GM18870 (cell line): ENCODE measurements at regions not wholly inside any gene's neighbourhood (a gene's known extent, or its start where the extent isn't known, plus 50 kb on each side); places are given as distances from the start of the nearest gene placed in this dataset.

Source experiments
- ATAC-seq: cut with Tn5 transposase; IDR thresholded peaks from one replicate; pipeline ENCODE4 v1.9.1; 2021; ENCODE audit warnings: moderate library complexity; ENCODE audit not compliant: unreplicated experiment

DNA sequence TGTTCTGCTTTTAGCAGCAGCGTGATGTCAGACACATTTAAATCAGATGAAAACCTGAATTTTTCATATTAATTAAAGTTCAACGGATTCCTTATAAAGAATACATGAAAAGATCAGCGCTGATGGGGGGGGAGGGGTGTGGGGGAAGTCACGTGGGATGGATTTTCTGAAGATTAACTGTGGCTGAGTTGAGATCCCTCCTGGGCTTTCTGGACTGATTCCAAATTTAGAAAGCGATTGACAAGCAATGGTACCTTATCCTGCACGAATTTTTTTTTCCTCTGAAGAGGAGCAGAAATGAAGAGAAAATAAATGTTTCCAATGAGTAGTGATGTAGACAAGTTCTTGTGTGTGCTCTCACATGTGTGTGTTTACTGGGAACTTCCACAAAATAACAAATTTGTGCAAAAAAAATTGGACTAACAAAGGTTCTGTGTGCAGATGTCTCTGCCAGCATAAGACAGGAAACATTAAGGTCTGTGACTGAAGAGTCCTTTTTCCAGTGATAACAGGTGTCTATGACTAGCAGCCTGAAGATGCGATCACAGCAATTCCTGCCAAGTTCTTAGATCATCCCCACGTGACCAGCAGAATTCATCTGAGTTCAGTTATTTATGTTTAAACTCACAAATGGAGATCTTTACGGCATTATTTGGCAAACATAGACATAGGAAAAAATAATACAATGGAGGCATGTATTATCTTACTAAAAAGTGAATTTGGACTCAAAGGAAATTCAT lies 585.2 kb upstream of the CELF2 start:
- no peak for ATAC-seq

DNA sequence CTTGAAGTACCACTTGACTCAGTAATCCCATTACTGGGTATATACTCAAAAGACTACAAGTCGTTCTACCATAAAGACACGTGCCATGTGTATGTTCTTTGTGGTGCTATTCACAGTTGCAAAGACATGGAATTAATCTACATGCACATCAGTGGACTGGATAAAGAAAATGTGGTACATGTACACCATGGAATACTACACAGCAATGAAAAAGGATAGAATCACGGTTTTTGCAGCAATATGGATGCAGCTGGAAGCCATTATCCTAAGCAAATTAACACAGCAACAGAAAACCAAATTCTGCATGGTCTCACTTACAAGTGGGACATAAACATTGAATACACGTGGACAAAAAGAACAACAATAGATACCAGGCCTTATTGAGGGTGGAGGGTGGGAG lies 583.4 kb upstream of the CELF2 start:
- ATAC-seq, result no peak

DNA sequence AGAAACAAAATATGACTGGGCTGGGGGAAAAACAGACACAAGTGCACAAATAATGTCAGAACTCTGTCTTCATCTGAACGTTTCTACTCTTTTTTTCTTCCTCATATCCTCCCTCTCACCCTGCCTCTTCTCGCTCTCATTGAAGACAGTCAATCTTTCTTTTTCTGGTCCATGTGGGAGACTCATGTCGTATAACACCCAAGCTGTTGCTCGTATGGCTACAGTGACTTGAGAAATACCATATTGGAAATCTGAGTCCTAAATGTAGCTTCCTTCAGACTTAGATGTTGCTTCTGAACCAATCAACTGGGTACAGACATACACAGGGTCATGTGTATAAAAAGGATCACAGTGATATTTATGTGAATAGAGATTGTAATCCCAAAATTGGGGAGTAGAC lies 579.8 kb upstream of the CELF2 start:
- ATAC-seq, result no peak

DNA sequence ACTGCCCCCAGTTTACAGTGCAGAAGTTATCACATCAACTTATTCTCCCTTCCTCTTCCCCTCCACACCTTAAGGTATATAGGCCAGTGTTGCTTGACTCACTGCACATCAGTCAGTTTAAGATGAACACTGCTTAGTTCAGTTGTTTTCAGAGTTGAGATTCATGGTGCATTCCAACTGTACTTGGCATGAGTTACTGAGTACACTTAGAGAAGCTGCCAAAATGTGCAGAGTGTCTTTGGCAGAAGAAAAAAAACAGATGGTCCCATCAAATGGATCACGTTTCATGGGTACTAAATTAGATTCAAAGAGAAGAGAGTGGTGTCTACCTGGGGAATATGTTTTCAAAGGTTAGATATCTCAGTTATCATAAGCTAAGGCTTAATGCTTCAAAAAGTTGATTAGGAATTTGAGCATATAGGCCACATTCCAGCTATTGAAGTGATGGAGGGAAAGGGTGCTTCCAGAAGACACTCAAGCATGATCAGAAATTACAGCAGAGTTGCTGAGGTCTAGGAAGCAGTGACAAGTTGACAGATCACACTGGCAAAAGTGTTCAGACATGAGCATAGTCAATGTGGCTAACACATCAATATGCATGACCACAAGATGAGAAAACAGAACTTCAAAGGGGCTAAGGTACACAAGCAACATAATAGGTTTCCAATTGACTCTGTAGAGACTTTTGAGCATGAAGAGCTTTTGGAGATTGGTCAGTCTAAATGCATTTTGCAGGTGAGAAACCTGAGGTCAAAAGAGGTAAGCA lies 579.2 kb upstream of the CELF2 start:
- no peak for ATAC-seq

DNA sequence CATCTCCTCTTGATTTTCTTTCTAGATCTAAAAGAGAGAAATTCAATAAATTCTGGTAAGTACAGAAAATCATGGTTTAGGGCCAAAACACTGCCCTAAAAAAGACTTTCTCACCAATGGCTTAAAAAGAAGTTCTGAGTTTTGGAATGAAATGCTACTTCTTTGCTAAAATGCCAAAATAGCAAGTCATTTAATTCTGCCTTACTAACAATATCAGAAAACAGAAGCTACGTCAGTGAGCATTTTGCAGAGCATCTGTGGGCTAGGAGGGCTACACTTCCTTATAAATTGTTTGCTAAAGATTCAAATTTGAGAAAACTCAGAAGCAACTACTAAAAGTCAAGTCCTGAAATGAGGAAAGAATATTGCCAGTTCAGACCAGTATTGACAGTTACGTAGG lies 560.8 kb upstream of the CELF2 start:
- no peak for ATAC-seq

DNA sequence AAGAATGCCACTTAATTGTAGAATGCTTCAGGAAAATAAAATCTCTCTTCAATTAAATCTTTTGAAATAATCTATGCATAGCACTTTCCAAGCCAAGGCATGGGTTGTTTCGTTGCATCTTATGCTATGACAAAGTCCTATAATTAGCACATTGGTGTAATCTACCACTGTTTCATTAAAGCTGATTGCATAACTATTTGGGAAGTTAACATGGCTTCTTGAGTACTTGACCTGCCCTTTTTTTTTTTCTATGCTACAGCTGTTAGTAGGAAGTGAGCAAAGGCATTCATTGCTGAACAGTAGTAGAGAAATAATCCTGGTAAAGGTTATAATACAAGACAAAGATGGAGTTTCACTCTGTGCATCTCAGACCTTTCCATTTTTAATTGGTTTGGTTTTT lies 557.2 kb upstream of the CELF2 start:
- no peak for ATAC-seq

DNA sequence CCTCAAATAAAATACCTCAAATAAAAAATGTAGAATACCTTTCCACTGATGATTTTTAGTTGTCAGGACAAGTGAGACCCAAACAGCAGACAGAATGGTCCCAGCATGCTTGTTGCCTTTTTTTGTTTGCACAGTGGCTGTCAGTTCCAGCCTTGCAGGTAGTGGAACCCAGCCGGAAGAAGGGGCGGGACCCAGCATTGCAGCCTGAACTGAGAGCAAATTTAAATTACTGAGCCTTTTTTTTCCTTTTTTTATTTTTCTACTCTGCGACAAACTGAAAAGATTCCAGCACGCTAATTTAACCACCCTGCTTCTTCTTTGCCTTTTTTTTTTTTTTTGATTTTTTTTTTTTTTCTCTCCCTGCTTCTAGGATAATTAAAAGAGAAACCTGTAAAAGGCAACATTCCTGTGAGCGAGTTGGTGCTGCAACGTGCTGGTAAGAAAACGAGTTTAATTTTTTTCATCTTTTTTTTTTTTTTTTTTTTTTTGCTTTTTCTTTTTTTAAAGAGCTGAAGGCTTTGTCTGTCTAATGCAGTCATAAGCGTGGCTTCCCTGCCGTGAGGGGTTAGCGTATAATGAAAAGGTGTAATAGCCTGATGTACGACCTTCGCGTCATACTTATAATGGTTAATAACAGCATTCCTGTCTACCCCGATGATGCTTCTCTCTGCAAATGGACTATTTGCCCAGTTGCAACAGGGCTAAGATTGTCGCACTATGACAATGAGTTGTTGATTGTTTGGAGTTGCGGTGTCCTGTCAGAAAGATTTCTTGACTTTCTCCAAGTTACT lies 555.3 kb upstream of the CELF2 start:
- no peak for ATAC-seq

DNA sequence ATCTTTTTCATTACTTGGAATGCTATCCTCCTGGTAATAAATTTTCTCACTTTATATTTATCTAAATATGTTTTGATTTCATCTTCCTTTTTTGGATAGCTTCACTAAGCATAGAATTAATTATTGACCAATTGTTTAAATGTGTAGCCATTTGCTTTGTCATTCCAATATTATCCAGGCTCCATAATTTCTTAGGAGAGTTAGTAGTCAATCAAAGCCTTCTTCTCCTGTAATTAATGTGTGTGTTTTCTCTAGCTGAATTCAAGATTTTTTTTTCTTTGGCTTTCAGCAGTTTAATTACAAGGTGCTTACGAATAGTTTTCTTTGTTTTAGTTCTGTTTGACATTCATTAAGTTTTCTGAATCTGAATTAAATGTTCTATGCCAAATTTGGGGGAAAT lies 545.9 kb upstream of the CELF2 start:
- no peak for ATAC-seq

DNA sequence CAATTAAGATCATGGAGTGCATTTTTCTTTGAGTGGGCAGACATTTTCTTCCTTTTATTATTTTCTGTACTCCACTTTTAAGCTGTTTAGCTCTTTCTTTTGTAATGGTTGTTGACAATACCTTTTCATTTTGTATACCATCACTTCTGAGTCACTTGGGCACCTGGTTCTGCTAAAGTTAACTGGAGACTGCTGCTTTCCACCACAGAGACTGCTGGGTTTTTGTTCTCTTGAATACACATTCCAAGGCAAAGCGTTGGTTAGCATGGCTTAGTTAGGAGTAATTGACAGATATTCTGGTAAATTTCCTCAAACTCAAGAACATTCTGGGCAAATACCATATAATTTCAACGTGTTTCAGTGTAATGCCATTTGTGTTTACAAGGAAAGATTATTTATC lies 541.9 kb upstream of the CELF2 start:
- ATAC-seq, result no peak

DNA sequence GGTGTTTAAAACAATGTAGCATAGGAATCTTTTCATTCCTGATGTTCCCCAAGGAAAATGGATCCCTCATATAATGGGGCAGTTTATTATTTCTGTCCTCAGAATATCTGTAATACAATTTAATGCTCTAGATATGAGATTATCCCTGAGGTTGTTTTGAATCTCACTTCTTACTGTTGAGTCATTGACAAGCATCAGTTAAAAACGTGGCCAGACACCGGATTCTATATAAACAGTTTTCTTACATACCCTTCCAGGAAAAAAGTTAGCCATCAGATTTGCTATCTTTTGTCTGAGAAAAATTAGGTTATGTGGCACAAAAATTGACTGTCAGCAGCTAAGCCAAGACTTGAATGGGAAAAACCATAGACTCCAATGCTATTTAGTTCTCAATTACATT lies 539.8 kb upstream of the CELF2 start:
- ATAC-seq, result no peak

GRCh38 chr10:10479465-10479864 lies 538.2 kb upstream of the CELF2 start:
- no peak for ATAC-seq

DNA sequence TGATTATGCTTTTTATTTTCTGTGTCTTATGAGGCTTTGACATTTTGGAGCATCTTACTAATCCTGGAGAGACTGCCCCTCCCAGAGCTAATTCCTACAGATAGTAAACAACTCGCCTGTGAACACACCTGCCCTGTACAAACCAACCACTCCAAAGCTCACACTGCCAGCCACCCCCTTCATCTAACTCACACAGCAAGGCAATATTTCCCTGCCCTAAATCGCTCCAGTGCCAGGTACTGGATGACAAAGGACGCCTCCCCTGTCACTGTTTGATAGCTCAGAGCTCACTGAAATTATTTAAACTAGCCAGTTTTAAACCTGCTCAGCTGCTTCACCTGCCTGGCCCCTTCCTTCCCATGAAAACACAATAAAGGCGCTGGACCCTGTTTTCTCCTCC lies 535.1 kb upstream of the CELF2 start:
- ATAC-seq, result no peak

DNA sequence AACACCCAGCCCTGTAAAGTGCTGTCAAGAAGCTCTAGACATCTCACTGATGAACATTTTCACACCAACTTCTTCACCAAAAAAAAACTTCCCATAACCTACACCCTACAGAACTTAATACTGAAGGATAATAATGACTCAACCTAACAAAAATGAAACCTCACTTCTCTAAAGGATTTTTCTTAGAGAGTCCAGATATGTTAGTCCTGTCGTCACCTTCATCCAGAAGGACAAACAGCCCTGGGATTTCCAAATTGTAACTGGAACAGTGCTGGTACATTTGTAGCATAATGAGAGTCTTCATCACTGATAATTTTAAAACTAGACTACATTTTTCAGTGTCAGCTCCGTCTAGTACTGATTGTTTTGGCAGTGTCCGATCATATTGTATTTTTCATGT lies 528.6 kb upstream of the CELF2 start:
- no peak for ATAC-seq

- no peak for ATAC-seq
Observed at GRCh38 chr10:10489805-10490571, 527.7 kb upstream of the CELF2 start.

DNA sequence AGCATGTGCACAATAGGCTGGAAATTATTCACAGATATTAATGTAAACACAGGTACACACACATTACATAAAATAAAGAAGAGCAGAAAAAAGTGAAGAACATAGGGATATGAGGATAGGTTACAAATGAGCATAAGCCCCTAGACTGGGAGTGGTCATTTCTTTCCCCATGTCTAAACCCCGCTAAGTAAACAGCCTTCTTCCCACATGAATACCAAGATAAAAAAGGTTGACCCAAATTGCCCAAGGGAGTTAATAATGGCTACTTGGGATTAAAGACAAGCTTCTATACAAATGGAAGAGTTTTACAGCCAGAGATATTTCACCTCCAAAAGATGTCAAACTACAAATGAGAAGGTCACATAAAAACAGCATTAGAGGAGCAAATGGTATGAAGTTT lies 527.1 kb upstream of the CELF2 start:
- no peak for ATAC-seq

GRCh38 chr10:10492420-10492819 lies 525.3 kb upstream of the CELF2 start:
- ATAC-seq, result no peak

GRCh38 chr10:10493833-10494232 lies 523.8 kb upstream of the CELF2 start:
- ATAC-seq, result no peak

GRCh38 chr10:10497245-10497644 lies 520.4 kb upstream of the CELF2 start:
- ATAC-seq, result no peak

- ATAC-seq, result no peak
Observed at GRCh38 chr10:10498781-10499180, 518.9 kb upstream of the CELF2 start.

GRCh38 chr10:10499839-10500238 lies 517.8 kb upstream of the CELF2 start:
- ATAC-seq, result no peak

GRCh38 chr10:10500937-10501336 lies 516.7 kb upstream of the CELF2 start:
- no peak for ATAC-seq
